ENCODE measurements at regions not wholly inside any gene's neighbourhood (a gene's known extent, or its start where the extent isn't known, plus 50 kb on each side); places are given as distances from the start of the nearest gene placed in this dataset.

- Histone ChIP-seq H3K27me3 (ENCODE audit: control insufficient read depth in 2 of 2, insufficient read depth in 2 of 2, low read length in 2 of 2) (no peaks in the 10 kb centered on the region), H3K27ac (ENCODE audit: low read depth, low read length) (no peak overlapping the region), H3K9me3 (ENCODE audit: control insufficient read depth in 2 of 3, low read length in 3 of 3) (no peaks in the 10 kb centered on the region), H3K4me1 (ENCODE audit: control insufficient read depth in 2 of 2, insufficient read depth in 2 of 2, low read length in 2 of 2) (no peaks in the 10 kb centered on the region), H3K36me3 (ENCODE audit: control insufficient read depth in 2 of 3, insufficient read depth in 3 of 3, low read length in 3 of 3) (no peaks in the 10 kb centered on the region), H3K4me3 (ENCODE audit: low read length) (no peak overlapping the region)
- Mint-ChIP-seq H3K36me3 (no peaks in the 10 kb centered on the region), H3K4me1 (peaks cover 0 to 4% (median 0%) of the 10 kb centered on the region in 7 donors), H3K27ac (no peak overlapping the region), H3K27me3 (no peaks in the 10 kb centered on the region), H3K9me3 (no peaks in the 10 kb centered on the region), H3K4me3 (no peak overlapping the region)
- ATAC-seq (no peak), DNase-seq (no peak)
- intact Hi-C loops (cut with micrococcal nuclease), result no loop called here
- ChIA-PET CTCF (no interaction called here), POLR2A (no interaction called here)
Observed at GRCh38 chrX:150198776-150199175, 164.3 kb upstream of the MAMLD1 start.

GRCh38 chrX:150199181-150199580, 163.9 kb upstream of the MAMLD1 start:
- no peak for ATAC-seq
- no peaks in the 10 kb centered on the region for H3K4me1 ChIP-seq (ENCODE audit: control insufficient read depth in 2 of 2, insufficient read depth in 2 of 2, low read length in 2 of 2)
- H3K9me3 ChIP-seq (ENCODE audit: control insufficient read depth in 2 of 3, low read length in 3 of 3), result no peaks in the 10 kb centered on the region
- H3K27ac ChIP-seq (ENCODE audit: low read depth, low read length), result no peak overlapping the region
- H3K4me3 ChIP-seq (ENCODE audit: low read length), result no peak overlapping the region
- ChIA-PET POLR2A (no interaction called here), CTCF (no interaction called here)
- intact Hi-C loops (cut with micrococcal nuclease), result no loop called here
- Mint-ChIP-seq H3K4me3 (no peak overlapping the region), H3K9me3 (no peaks in the 10 kb centered on the region), H3K27me3 (no peaks in the 10 kb centered on the region), H3K4me1 (peaks cover 0 to 4% (median 0%) of the 10 kb centered on the region in 7 donors), H3K36me3 (no peaks in the 10 kb centered on the region), H3K27ac (no peak overlapping the region)
- H3K27me3 ChIP-seq (ENCODE audit: control insufficient read depth in 2 of 2, insufficient read depth in 2 of 2, low read length in 2 of 2), result no peaks in the 10 kb centered on the region
- no peaks in the 10 kb centered on the region for H3K36me3 ChIP-seq (ENCODE audit: control insufficient read depth in 2 of 3, insufficient read depth in 3 of 3, low read length in 3 of 3)
- DNase-seq, result no peak

- H3K27me3 Mint-ChIP-seq, result no peaks in the 10 kb centered on the region
- H3K36me3 ChIP-seq (ENCODE audit: control insufficient read depth in 2 of 3, insufficient read depth in 3 of 3, low read length in 3 of 3), result no peaks in the 10 kb centered on the region
- no peak overlapping the region for H3K27ac ChIP-seq (ENCODE audit: low read depth, low read length)
- no peak for DNase-seq
- no peak overlapping the region for H3K4me3 Mint-ChIP-seq
- CTCF ChIA-PET, result no interaction called here
- H3K36me3 Mint-ChIP-seq, result no peaks in the 10 kb centered on the region
- H3K4me1 Mint-ChIP-seq, result peaks cover 0 to 4% (median 0%) of the 10 kb centered on the region in 7 donors
- H3K4me1 ChIP-seq (ENCODE audit: control insufficient read depth in 2 of 2, insufficient read depth in 2 of 2, low read length in 2 of 2), result no peaks in the 10 kb centered on the region
- POLR2A ChIA-PET, result no interaction called here
- ATAC-seq, result no peak
- no peaks in the 10 kb centered on the region for H3K9me3 Mint-ChIP-seq
- H3K27ac Mint-ChIP-seq, result no peak overlapping the region
- no peaks in the 10 kb centered on the region for H3K9me3 ChIP-seq (ENCODE audit: control insufficient read depth in 2 of 3, low read length in 3 of 3)
- H3K27me3 ChIP-seq (ENCODE audit: control insufficient read depth in 2 of 2, insufficient read depth in 2 of 2, low read length in 2 of 2), result no peaks in the 10 kb centered on the region
- H3K4me3 ChIP-seq (ENCODE audit: low read length), result no peak overlapping the region
- intact Hi-C loops (cut with micrococcal nuclease), result loop anchor here in 1 of 2 donors (10.0 kb wide), 1 partner anchor 285 kb away; no protein-coding TSS in a partner anchor
Observed at GRCh38 chrX:150199803-150200202, 163.3 kb upstream of the MAMLD1 start.

GRCh38 chrX:150200361-150200760, 162.8 kb upstream of the MAMLD1 start:
- H3K9me3 ChIP-seq (ENCODE audit: control insufficient read depth in 2 of 3, low read length in 3 of 3), result no peaks in the 10 kb centered on the region
- no peak overlapping the region for H3K4me3 ChIP-seq (ENCODE audit: low read length)
- no peaks in the 10 kb centered on the region for H3K27me3 ChIP-seq (ENCODE audit: control insufficient read depth in 2 of 2, insufficient read depth in 2 of 2, low read length in 2 of 2)
- H3K4me3 Mint-ChIP-seq, result no peak overlapping the region
- H3K27me3 Mint-ChIP-seq, result no peaks in the 10 kb centered on the region
- POLR2A ChIA-PET, result no interaction called here
- no peak for DNase-seq
- H3K27ac Mint-ChIP-seq, result no peak overlapping the region
- no peaks in the 10 kb centered on the region for H3K36me3 ChIP-seq (ENCODE audit: control insufficient read depth in 2 of 3, insufficient read depth in 3 of 3, low read length in 3 of 3)
- H3K27ac ChIP-seq (ENCODE audit: low read depth, low read length), result no peak overlapping the region
- intact Hi-C loops (cut with micrococcal nuclease), result loop anchor here in 1 of 2 donors (10.0 kb wide), 1 partner anchor 284 kb away; no protein-coding TSS in a partner anchor
- peaks cover 0 to 4% (median 0%) of the 10 kb centered on the region in 7 donors for H3K4me1 Mint-ChIP-seq
- no peaks in the 10 kb centered on the region for H3K9me3 Mint-ChIP-seq
- H3K4me1 ChIP-seq (ENCODE audit: control insufficient read depth in 2 of 2, insufficient read depth in 2 of 2, low read length in 2 of 2), result no peaks in the 10 kb centered on the region
- CTCF ChIA-PET, result no interaction called here
- ATAC-seq, result no peak
- no peaks in the 10 kb centered on the region for H3K36me3 Mint-ChIP-seq

GRCh38 chrX:150200820-150201287, 162.3 kb upstream of the MAMLD1 start:
- peaks cover 0 to 4% (median 0%) of the 10 kb centered on the region in 7 donors for H3K4me1 Mint-ChIP-seq
- CTCF ChIA-PET, result no interaction called here
- no peaks in the 10 kb centered on the region for H3K9me3 Mint-ChIP-seq
- no peaks in the 10 kb centered on the region for H3K9me3 ChIP-seq (ENCODE audit: control insufficient read depth in 2 of 3, low read length in 3 of 3)
- peaks cover 0 to 4% (median 0%) of the 10 kb centered on the region in 5 donors for H3K27me3 Mint-ChIP-seq
- DNase-seq, result peak in 1 of 9 donors; percentile 54
- H3K4me3 ChIP-seq (ENCODE audit: low read length), result no peak overlapping the region
- no peak overlapping the region for H3K4me3 Mint-ChIP-seq
- no peaks in the 10 kb centered on the region for H3K36me3 Mint-ChIP-seq
- H3K27ac ChIP-seq (ENCODE audit: low read depth, low read length), result no peak overlapping the region
- H3K27ac Mint-ChIP-seq, result peak overlapping the region in 1 of 9 donors; percentile 29
- POLR2A ChIA-PET, result no interaction called here
- peak; percentile 77 for ATAC-seq
- intact Hi-C loops (cut with micrococcal nuclease), result loop anchor here in 1 of 2 donors (10.0 kb wide), 1 partner anchor 284 kb away; no protein-coding TSS in a partner anchor
- H3K4me1 ChIP-seq (ENCODE audit: control insufficient read depth in 2 of 2, insufficient read depth in 2 of 2, low read length in 2 of 2), result no peaks in the 10 kb centered on the region
- H3K27me3 ChIP-seq (ENCODE audit: control insufficient read depth in 2 of 2, insufficient read depth in 2 of 2, low read length in 2 of 2), result no peaks in the 10 kb centered on the region
- H3K36me3 ChIP-seq (ENCODE audit: control insufficient read depth in 2 of 3, insufficient read depth in 3 of 3, low read length in 3 of 3), result no peaks in the 10 kb centered on the region

- POLR2A ChIA-PET, result no interaction called here
- intact Hi-C loops (cut with micrococcal nuclease), result loop anchor here in 1 of 2 donors (10.0 kb wide), 1 partner anchor 283 kb away; no protein-coding TSS in a partner anchor
- DNase-seq (no peak), ATAC-seq (no peak)
- H3K27ac Mint-ChIP-seq, result no peak overlapping the region
- no peaks in the 10 kb centered on the region for H3K36me3 Mint-ChIP-seq
- Histone ChIP-seq H3K9me3 (ENCODE audit: control insufficient read depth in 2 of 3, low read length in 3 of 3) (no peaks in the 10 kb centered on the region), H3K4me1 (ENCODE audit: control insufficient read depth in 2 of 2, insufficient read depth in 2 of 2, low read length in 2 of 2) (no peaks in the 10 kb centered on the region), H3K27ac (ENCODE audit: low read depth, low read length) (no peak overlapping the region), H3K27me3 (ENCODE audit: control insufficient read depth in 2 of 2, insufficient read depth in 2 of 2, low read length in 2 of 2) (no peaks in the 10 kb centered on the region), H3K4me3 (ENCODE audit: low read length) (no peak overlapping the region), H3K36me3 (ENCODE audit: control insufficient read depth in 2 of 3, insufficient read depth in 3 of 3, low read length in 3 of 3) (no peaks in the 10 kb centered on the region)
- H3K27me3 Mint-ChIP-seq, result peaks cover 0 to 7% (median 0%) of the 10 kb centered on the region in 5 donors
- no peak overlapping the region for H3K4me3 Mint-ChIP-seq
- no peaks in the 10 kb centered on the region for H3K9me3 Mint-ChIP-seq
- peaks cover 0 to 4% (median 0%) of the 10 kb centered on the region in 7 donors for H3K4me1 Mint-ChIP-seq
- CTCF ChIA-PET, result no interaction called here
Observed at GRCh38 chrX:150201391-150201790, 161.7 kb upstream of the MAMLD1 start.

GRCh38 chrX:150201841-150202240, 161.3 kb upstream of the MAMLD1 start:
- Mint-ChIP-seq H3K4me1 (peaks cover 0 to 4% (median 0%) of the 10 kb centered on the region in 7 donors), H3K27ac (no peak overlapping the region), H3K9me3 (no peaks in the 10 kb centered on the region), H3K4me3 (no peak overlapping the region), H3K27me3 (peaks cover 0 to 7% (median 0%) of the 10 kb centered on the region in 5 donors), H3K36me3 (no peaks in the 10 kb centered on the region)
- ATAC-seq (no peak), DNase-seq (no peak)
- intact Hi-C loops (cut with micrococcal nuclease), result loop anchor here in 1 of 2 donors (10.0 kb wide), 1 partner anchor 283 kb away; no protein-coding TSS in a partner anchor
- no peaks in the 10 kb centered on the region for H3K36me3 ChIP-seq (ENCODE audit: control insufficient read depth in 2 of 3, insufficient read depth in 3 of 3, low read length in 3 of 3)
- H3K27me3 ChIP-seq (ENCODE audit: control insufficient read depth in 2 of 2, insufficient read depth in 2 of 2, low read length in 2 of 2), result no peaks in the 10 kb centered on the region
- H3K4me1 ChIP-seq (ENCODE audit: control insufficient read depth in 2 of 2, insufficient read depth in 2 of 2, low read length in 2 of 2), result no peaks in the 10 kb centered on the region
- no peak overlapping the region for H3K27ac ChIP-seq (ENCODE audit: low read depth, low read length)
- CTCF ChIA-PET, result no interaction called here
- no peaks in the 10 kb centered on the region for H3K9me3 ChIP-seq (ENCODE audit: control insufficient read depth in 2 of 3, low read length in 3 of 3)
- POLR2A ChIA-PET, result no interaction called here
- no peak overlapping the region for H3K4me3 ChIP-seq (ENCODE audit: low read length)
